Astrocyte (in vitro differentiated cells and primary cell): ENCODE measurements at regions not wholly inside any gene's neighbourhood (a gene's known extent, or its start where the extent isn't known, plus 50 kb on each side); places are given as distances from the start of the nearest gene placed in this dataset.

ENCODE experiments used
- DNase-seq: peaks from one replicate; pipeline ENCODE4 v3.0.0-alpha.2; 2010; ENCODE audit warnings: low read depth
- FAIRE-seq: peaks from 2 replicates; lab custom pipeline; 2011; peaks lifted over from hg19 to GRCh38; lab: Jason Lieb, UNC
- H2AFZ ChIP-seq: 2 replicates; pipeline ENCODE4 v1.6.0; 2012; ENCODE audit warnings: low read depth, low read length, inconsistent platforms
- H3K27ac ChIP-seq: 2 replicates; pipeline ENCODE4 v1.5.1; 2011; ENCODE audit warnings: low read depth, low read length, inconsistent platforms
- H3K27me3 ChIP-seq: 2 replicates; pipeline ENCODE4 v1.6.0; 2011; ENCODE audit warnings: low read length, inconsistent platforms; ENCODE audit not compliant: insufficient read depth
- H3K36me3 ChIP-seq: 2 replicates; pipeline ENCODE4 v1.5.1; 2011; ENCODE audit warnings: low read length, inconsistent platforms; ENCODE audit not compliant: insufficient read depth
- H3K4me1 ChIP-seq: 2 replicates; pipeline ENCODE4 v1.5.1; 2011; ENCODE audit warnings: low read length, inconsistent platforms; ENCODE audit not compliant: insufficient read depth
- H3K4me2 ChIP-seq: 2 replicates; pipeline ENCODE4 v1.6.0; 2012; ENCODE audit warnings: low read length, inconsistent platforms
- H3K4me3 ChIP-seq: 2 replicates; pipeline ENCODE4 v1.5.1; 2011; ENCODE audit warnings: low read depth, mild to moderate bottlenecking, low read length, inconsistent platforms; ENCODE audit not compliant: insufficient read depth
- H3K79me2 ChIP-seq: 2 replicates; pipeline ENCODE4 v1.6.0; 2012; ENCODE audit warnings: mild to moderate bottlenecking, low read length, inconsistent platforms; ENCODE audit not compliant: insufficient read depth
- H3K9ac ChIP-seq: 2 replicates; pipeline ENCODE4 v1.6.0; 2012; ENCODE audit warnings: mild to moderate bottlenecking, low read length, inconsistent platforms
- H3K9me3 ChIP-seq: 2 replicates; pipeline ENCODE4 v1.5.1; 2012; ENCODE audit warnings: low read depth, mild to moderate bottlenecking, low read length, inconsistent platforms; ENCODE audit not compliant: insufficient read depth
- H4K20me1 ChIP-seq: 2 replicates; pipeline ENCODE4 v1.6.0; 2012; ENCODE audit warnings: low read length, inconsistent platforms; ENCODE audit not compliant: insufficient read depth
- H3K27ac Mint-ChIP-seq: one replicate; pipeline ENCODE4 v1.8.0; 2021; ENCODE audit warnings: mild to moderate bottlenecking, mixed read lengths; ENCODE audit not compliant: unreplicated experiment
- H3K27me3 Mint-ChIP-seq: one replicate; pipeline ENCODE4 v1.8.0; 2021; ENCODE audit warnings: low read depth, mixed read lengths; ENCODE audit not compliant: unreplicated experiment
- H3K36me3 Mint-ChIP-seq: one replicate; pipeline ENCODE4 v1.8.0; 2021; ENCODE audit warnings: low read depth, mixed read lengths; ENCODE audit not compliant: unreplicated experiment
- H3K4me1 Mint-ChIP-seq: one replicate; pipeline ENCODE4 v1.8.0; 2021; ENCODE audit warnings: low read depth, mixed read lengths; ENCODE audit not compliant: unreplicated experiment
- H3K4me3 Mint-ChIP-seq: one replicate; pipeline ENCODE4 v1.8.0; 2021; ENCODE audit warnings: mild to moderate bottlenecking, moderate library complexity, mixed read lengths; ENCODE audit not compliant: unreplicated experiment
- H3K9me3 Mint-ChIP-seq: one replicate; pipeline ENCODE4 v1.8.0; 2021; ENCODE audit warnings: mild to moderate bottlenecking, mixed read lengths; ENCODE audit not compliant: unreplicated experiment
- EZH2 ChIP-seq: IDR thresholded peaks from 2 replicates; pipeline ENCODE4 v1.6.1; 2012; ENCODE audit warnings: mild to moderate bottlenecking, low read length, inconsistent platforms; ENCODE audit not compliant: insufficient read depth
- TF ChIP-seq, protein P1 (sequence below): IDR thresholded peaks from 2 replicates; pipeline ENCODE4 v1.5.1; 2011; ENCODE audit warnings: low read depth, mild to moderate bottlenecking, inconsistent platforms, low read length, moderate library complexity; ENCODE audit not compliant: insufficient read depth

DNA sequence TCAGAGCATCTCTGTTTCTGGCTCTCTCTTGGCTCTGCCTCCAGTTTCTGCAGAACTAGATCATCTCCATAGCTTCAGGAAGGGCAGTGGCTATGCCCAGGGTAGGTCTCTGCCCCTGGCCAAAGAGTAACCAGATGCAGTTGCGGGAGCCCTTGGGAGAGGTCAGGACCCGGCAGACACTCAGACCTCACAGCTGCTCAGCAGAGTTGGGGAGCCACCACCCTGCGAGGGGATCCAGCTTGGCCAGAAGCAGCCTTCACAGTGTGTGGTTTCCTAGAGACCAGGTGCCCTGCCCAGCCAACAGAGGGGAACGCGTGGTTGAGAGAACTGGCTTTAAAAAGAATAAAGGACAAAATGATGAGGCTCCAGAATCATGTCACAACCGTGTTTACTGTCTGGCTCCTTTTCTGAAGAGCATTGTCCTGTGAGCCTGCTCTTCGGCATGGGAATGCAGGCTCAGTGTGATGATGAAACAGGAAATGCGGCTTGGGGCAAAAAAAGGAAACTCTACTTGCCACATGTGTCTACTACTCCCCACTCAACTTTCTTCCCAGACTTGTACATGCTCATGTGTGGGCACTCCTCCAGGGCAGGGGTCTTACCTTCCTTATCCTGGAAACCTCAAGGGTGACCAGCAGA is 243.1 kb downstream of the INHBA start:
- no peaks in the 10 kb centered on the region for H3K36me3 ChIP-seq
- no peaks in the 10 kb centered on the region for H3K27me3 Mint-ChIP-seq
- H3K4me1 ChIP-seq: no peaks in the 10 kb centered on the region
- H3K9me3 Mint-ChIP-seq: no peaks in the 10 kb centered on the region
- H2AFZ ChIP-seq: no peak overlapping the region
- no peak overlapping the region for H3K27ac ChIP-seq
- no peak overlapping the region for H3K4me3 ChIP-seq
- TF ChIP-seq, protein P1, sequence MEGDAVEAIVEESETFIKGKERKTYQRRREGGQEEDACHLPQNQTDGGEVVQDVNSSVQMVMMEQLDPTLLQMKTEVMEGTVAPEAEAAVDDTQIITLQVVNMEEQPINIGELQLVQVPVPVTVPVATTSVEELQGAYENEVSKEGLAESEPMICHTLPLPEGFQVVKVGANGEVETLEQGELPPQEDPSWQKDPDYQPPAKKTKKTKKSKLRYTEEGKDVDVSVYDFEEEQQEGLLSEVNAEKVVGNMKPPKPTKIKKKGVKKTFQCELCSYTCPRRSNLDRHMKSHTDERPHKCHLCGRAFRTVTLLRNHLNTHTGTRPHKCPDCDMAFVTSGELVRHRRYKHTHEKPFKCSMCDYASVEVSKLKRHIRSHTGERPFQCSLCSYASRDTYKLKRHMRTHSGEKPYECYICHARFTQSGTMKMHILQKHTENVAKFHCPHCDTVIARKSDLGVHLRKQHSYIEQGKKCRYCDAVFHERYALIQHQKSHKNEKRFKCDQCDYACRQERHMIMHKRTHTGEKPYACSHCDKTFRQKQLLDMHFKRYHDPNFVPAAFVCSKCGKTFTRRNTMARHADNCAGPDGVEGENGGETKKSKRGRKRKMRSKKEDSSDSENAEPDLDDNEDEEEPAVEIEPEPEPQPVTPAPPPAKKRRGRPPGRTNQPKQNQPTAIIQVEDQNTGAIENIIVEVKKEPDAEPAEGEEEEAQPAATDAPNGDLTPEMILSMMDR: no peak
- TF ChIP-seq EZH2: no peak
- DNase-seq (no peak), FAIRE-seq (no peak)
- no peaks in the 10 kb centered on the region for H3K79me2 ChIP-seq
- no peak overlapping the region for H3K27ac Mint-ChIP-seq
- no peak overlapping the region for H3K4me2 ChIP-seq
- H3K4me3 Mint-ChIP-seq: no peak overlapping the region
- H3K9ac ChIP-seq: no peak overlapping the region
- H3K9me3 ChIP-seq: no peaks in the 10 kb centered on the region
- H3K27me3 ChIP-seq: no peaks in the 10 kb centered on the region
- H3K4me1 Mint-ChIP-seq: peaks cover 10% of the 10 kb centered on the region
- no peaks in the 10 kb centered on the region for H4K20me1 ChIP-seq
- no peaks in the 10 kb centered on the region for H3K36me3 Mint-ChIP-seq

DNA sequence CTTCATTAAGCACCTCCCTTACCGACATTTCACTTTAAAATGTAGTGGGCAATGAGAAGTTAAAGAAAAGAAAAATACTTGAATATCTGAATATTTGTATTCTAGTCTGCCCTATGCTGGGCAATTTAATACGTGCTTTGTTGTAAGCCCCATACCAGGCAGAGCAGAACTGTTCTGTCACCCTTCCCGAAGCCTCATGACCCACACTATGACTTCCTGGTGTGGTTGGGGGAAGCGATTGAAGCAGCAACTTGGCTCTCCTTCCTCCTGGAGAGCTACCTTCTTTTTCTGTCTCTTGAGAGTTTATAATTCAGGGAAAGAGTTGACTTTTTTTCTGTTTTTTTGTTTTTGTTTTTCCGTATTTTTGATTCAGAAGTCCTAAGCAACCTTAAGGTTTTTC is 243.7 kb downstream of the INHBA start:
- H3K4me2 ChIP-seq: no peak overlapping the region
- Mint-ChIP-seq H3K4me3 (no peak overlapping the region), H3K27ac (no peak overlapping the region), H3K4me1 (peaks cover 10% of the 10 kb centered on the region), H3K9me3 (no peaks in the 10 kb centered on the region), H3K27me3 (no peaks in the 10 kb centered on the region), H3K36me3 (no peaks in the 10 kb centered on the region)
- H3K4me1 ChIP-seq: no peaks in the 10 kb centered on the region
- TF ChIP-seq, protein P1: no peak
- no peak for TF ChIP-seq EZH2
- DNase-seq: no peak
- H3K9me3 ChIP-seq: no peaks in the 10 kb centered on the region
- H3K79me2 ChIP-seq: no peaks in the 10 kb centered on the region
- H2AFZ ChIP-seq: no peak overlapping the region
- H3K36me3 ChIP-seq: no peaks in the 10 kb centered on the region
- H3K27me3 ChIP-seq: no peaks in the 10 kb centered on the region
- H3K27ac ChIP-seq: no peak overlapping the region
- H3K4me3 ChIP-seq: no peak overlapping the region
- FAIRE-seq: no peak
- no peaks in the 10 kb centered on the region for H4K20me1 ChIP-seq
- H3K9ac ChIP-seq: no peak overlapping the region

DNA sequence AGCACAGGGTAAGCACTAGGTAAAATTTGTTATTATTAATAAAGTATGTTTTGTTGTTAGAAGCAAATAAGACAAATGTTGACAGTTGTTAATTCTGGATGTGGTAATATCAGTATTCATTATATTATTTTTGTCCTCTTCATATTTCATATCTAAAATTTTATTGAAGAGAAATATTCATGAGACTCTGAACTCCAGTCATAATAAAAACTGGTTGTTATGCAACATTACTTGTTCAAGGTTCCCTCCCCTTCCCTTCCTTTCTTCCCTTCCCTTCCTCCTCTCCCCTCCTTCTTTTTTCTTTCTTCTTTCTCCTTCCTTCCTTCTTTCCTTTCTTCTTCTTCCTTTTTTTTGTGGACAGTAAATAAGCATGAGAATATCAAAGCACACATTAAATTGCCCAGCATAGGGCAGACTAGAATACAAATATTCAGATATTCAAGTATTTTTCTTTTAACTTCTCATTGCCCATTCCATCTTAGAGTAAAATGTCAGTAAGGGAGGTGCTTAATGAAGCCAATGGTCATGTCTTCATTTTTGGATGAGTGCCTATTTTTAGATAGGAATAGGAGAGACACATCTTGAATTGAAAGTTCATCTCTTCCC is 245.0 kb downstream of the INHBA start:
- no peaks in the 10 kb centered on the region for H3K36me3 Mint-ChIP-seq
- no peak for FAIRE-seq

More for the DNA sequence above, 245.0 kb downstream of the INHBA start:
- Histone ChIP-seq H3K9me3 (no peaks in the 10 kb centered on the region), H3K9ac (no peak overlapping the region), H3K27me3 (no peaks in the 10 kb centered on the region), H3K79me2 (no peaks in the 10 kb centered on the region), H4K20me1 (no peaks in the 10 kb centered on the region), H2AFZ (no peak overlapping the region), H3K27ac (no peak overlapping the region), H3K4me2 (no peak overlapping the region), H3K4me1 (no peaks in the 10 kb centered on the region), H3K4me3 (no peak overlapping the region), H3K36me3 (no peaks in the 10 kb centered on the region)
- no peak for DNase-seq
- H3K27me3 Mint-ChIP-seq: no peaks in the 10 kb centered on the region
- H3K27ac Mint-ChIP-seq: no peak overlapping the region
- H3K9me3 Mint-ChIP-seq: no peaks in the 10 kb centered on the region
- no peak overlapping the region for H3K4me3 Mint-ChIP-seq
- TF ChIP-seq, protein P1: no peak
- TF ChIP-seq EZH2: no peak
- peaks cover 10% of the 10 kb centered on the region for H3K4me1 Mint-ChIP-seq
